HCT116 (cell line): ENCODE measurements at regions not wholly inside any gene's neighbourhood (a gene's known extent, or its start where the extent isn't known, plus 50 kb on each side); places are given as distances from the start of the nearest gene placed in this dataset.

ENCODE experiments used
- ATAC-seq: fragments of 200-7000 bp; cut with Tn5 transposase; 2 replicates; pipeline ENCODE4 v1.9.1; 2020; ENCODE audit warnings: mild to moderate bottlenecking, moderate library complexity
- BruUV-seq: library from RNA; stranded (reverse); fragments of 400-500 nt; replicated peaks from 2 replicates; lab custom pipeline; 2021; lab: Mats Ljungman, UMichigan
- CTCF ChIA-PET: fragments of 300-600 bp; sonication (Branson Sonifier 250); formaldehyde crosslinking; loops from one replicate; lab custom pipeline; 2021; ENCODE audit warnings: antibody characterized with exemption; lab: Charles Lee
- POLR2A ChIA-PET: fragments of 300-600, 350-600 bp; sonication (Branson Sonifier 250); formaldehyde crosslinking; loops from one replicate; lab custom pipeline; 2021; ENCODE audit warnings: antibody characterized with exemption; lab: Charles Lee
- RAD21 ChIA-PET, 2 experiments: fragments of 300-600 bp; sonication (Branson Sonifier 250); formaldehyde crosslinking; loops; one replicate each; lab custom pipeline; 2023; ENCODE audit warnings: low total read pairs in 2 of 2; ENCODE audit not compliant: uncharacterized antibody in 2 of 2, unreplicated experiment in 2 of 2, low non-redundant PET in 1 of 2; lab: Charles Lee
- DNase-seq: peaks from one replicate; pipeline ENCODE4 v3.0.0-alpha.2; 2010; ENCODE audit warnings: low read depth, low spot score
- H2AFZ ChIP-seq: fragments of 200-600 bp; shearing (Covaris generic), sonication (generic); 2 replicates; pipeline ENCODE4 v1.6.1; 2017; ENCODE audit warnings: low read depth, mixed run types, mixed read lengths, antibody characterized with exemption, low read length; ENCODE audit not compliant: poor library complexity, severe bottlenecking
- H3K27ac ChIP-seq: 2 replicates; pipeline ENCODE4 v1.5.1; 2012; ENCODE audit warnings: low read depth, low read length
- H3K27me3 ChIP-seq: fragments of 200-600 bp; sonication (generic); 2 replicates; pipeline ENCODE4 v1.6.1; 2016; ENCODE audit warnings: mixed run types, low read length, mixed read lengths; ENCODE audit not compliant: insufficient read depth
- H3K36me3 ChIP-seq, 2 experiments: fragments of 200-500 bp in 1 of 2; fragments of 200-600 bp in 1 of 2; sonication (Bioruptor generic) in 1 of 2; sonication (generic) in 1 of 2; 2 replicates each; pipeline versions ENCODE4 v1.5.1 to v1.6.1; 2014 to 2016; ENCODE audit warnings: low read length in 2 of 2, inconsistent platforms in 1 of 2, mixed read lengths in 1 of 2, mixed run types in 1 of 2; ENCODE audit not compliant: insufficient read depth in 2 of 2, control insufficient read depth in 1 of 2
- H3K4me1 ChIP-seq, 2 experiments: fragments of 200-600 bp in 1 of 2; sonication (generic) in 1 of 2; 2 replicates each; pipeline versions ENCODE4 v1.5.1 to v1.6.1; 2012 to 2017; ENCODE audit warnings: low read length in 2 of 2, inconsistent platforms in 1 of 2, mild to moderate bottlenecking in 1 of 2, mixed read lengths in 1 of 2, mixed run types in 1 of 2, moderate library complexity in 1 of 2; ENCODE audit not compliant: insufficient read depth in 2 of 2, control insufficient read depth in 1 of 2
- H3K4me2 ChIP-seq: fragments of 200-600 bp; sonication (generic); 2 replicates; pipeline ENCODE4 v1.6.1; 2017; ENCODE audit warnings: mixed run types, low read length, mixed read lengths
- H3K4me3 ChIP-seq, 2 experiments: fragments of 200-600 bp in 1 of 2; sonication (generic) in 1 of 2; replicated peaks in 1 of 2; 2 replicates each; pipeline ENCODE4 v1.5.1; 2011 to 2016; ENCODE audit warnings: low read length in 2 of 2, control low read depth in 1 of 2, low read depth in 1 of 2, mild to moderate bottlenecking in 1 of 2, mixed read lengths in 1 of 2, mixed run types in 1 of 2
- H3K79me2 ChIP-seq: fragments of 200-600 bp; sonication (generic); 2 replicates; pipeline ENCODE4 v1.6.1; 2017; ENCODE audit warnings: mild to moderate bottlenecking, mixed run types, low read length, moderate library complexity, mixed read lengths; ENCODE audit not compliant: insufficient read depth
- H3K9ac ChIP-seq: fragments of 200-600 bp; sonication (generic); 2 replicates; pipeline ENCODE4 v1.6.1; 2016; ENCODE audit warnings: low read length, mixed read lengths
- H3K9me2 ChIP-seq: fragments of 200-600 bp; sonication (generic), shearing (Covaris generic); 2 replicates; pipeline ENCODE4 v1.6.1; 2017; ENCODE audit warnings: mixed run types, mild to moderate bottlenecking, moderate library complexity; ENCODE audit not compliant: insufficient read depth
- H3K9me3 ChIP-seq, 2 experiments: fragments of 200-500 bp in 1 of 2; fragments of 200-600 bp in 1 of 2; sonication (Bioruptor generic) in 1 of 2; sonication (generic) in 1 of 2; 2 replicates each; pipeline ENCODE4 v1.6.1; 2014 to 2017; ENCODE audit warnings: low read length in 2 of 2, mixed read lengths in 2 of 2, inconsistent platforms in 1 of 2, low read depth in 1 of 2, mild to moderate bottlenecking in 1 of 2, mixed run types in 1 of 2, moderate library complexity in 1 of 2; ENCODE audit not compliant: control insufficient read depth in 1 of 2, insufficient read depth in 1 of 2
- H4K20me1 ChIP-seq: fragments of 200-600 bp; sonication (generic), shearing (Covaris generic); 2 replicates; pipeline ENCODE4 v1.6.1; 2017; ENCODE audit warnings: mixed run types, mild to moderate bottlenecking, moderate library complexity; ENCODE audit not compliant: insufficient read depth
- CEBPB ChIP-seq: IDR thresholded peaks from 2 replicates; pipeline ENCODE4 v1.6.1; 2012; ENCODE audit warnings: low read depth
- MAX ChIP-seq: IDR thresholded peaks from 2 replicates; pipeline ENCODE4 v1.6.1; 2012
- REST ChIP-seq: IDR thresholded peaks from 2 replicates; pipeline ENCODE4 v1.6.1; 2012; ENCODE audit warnings: low read depth
- intact Hi-C: fragments of 100-400 bp; cut with micrococcal nuclease; formaldehyde crosslinking; loops from 2 replicates; pipeline ENCODE4 v1.10.0; 2022

GRCh38 chr6:119506631-119507174, 157.1 kb upstream of the MAN1A1 start:
- POLR2A ChIA-PET: no interaction called here
- no peak overlapping the region for H3K4me2 ChIP-seq

More at GRCh38 chr6:119506631-119507174, 157.1 kb upstream of the MAN1A1 start:
- Histone ChIP-seq H3K36me3 (no peaks in the 10 kb centered on the region), H3K9ac (no peak overlapping the region), H3K9me3 (no peaks in the 10 kb centered on the region), H4K20me1 (no peaks in the 10 kb centered on the region), H3K27me3 (no peaks in the 10 kb centered on the region), H3K4me1 (no peaks in the 10 kb centered on the region), H3K27ac (no peak overlapping the region), H3K79me2 (no peaks in the 10 kb centered on the region), H3K9me2 (no peaks in the 10 kb centered on the region), H2AFZ (no peak overlapping the region), H3K4me3 (no peak overlapping the region)
- no TSS peak for BruUV-seq
- ATAC-seq (no peak), DNase-seq (no peak)
- intact Hi-C loops: no loop called here
- TF ChIP-seq REST: no peak
- no peak for TF ChIP-seq MAX
- no peak for TF ChIP-seq CEBPB
- RAD21 ChIA-PET: no interaction called here
- CTCF ChIA-PET: no interaction called here
